ENCODE measurements at regions not wholly inside any gene's neighbourhood (a gene's known extent, or its start where the extent isn't known, plus 50 kb on each side); places are given as distances from the start of the nearest gene placed in this dataset.

DNA sequence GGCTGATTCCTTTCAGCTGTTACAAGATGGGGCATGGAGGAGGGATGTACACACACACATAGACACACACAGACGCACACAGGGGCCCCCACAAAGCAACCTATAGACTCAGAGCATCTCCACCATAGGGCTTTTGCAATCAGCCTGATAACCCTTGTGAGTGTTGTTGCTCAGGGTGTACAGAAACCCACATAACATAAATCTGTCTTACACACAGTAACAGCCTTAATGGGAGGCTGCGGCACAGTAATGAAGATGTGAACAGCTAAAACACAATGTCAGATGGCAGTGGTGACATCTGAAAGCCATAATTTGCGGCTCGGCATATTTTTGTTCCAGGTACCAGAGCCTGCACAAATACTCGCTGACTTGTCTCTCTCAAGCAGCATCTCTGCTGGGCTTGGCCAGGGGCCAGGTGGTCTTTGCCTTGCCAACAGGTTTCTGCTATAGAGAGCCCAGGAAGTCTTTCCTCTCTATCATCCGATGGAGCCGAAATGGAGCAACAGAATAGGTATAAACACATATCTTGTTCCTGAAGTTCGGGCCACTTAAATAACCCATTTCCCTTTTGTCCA lies 357.2 kb upstream of the GATB start:
- no peak for DNase-seq (ENCODE audit: low read depth, low spot score)
- Histone ChIP-seq H3K9me3 (ENCODE audit: control insufficient read depth, insufficient read depth, low read length) (no peaks in the 10 kb centered on the region), H3K27me3 (ENCODE audit: control insufficient read depth, insufficient read depth, low read length) (peaks cover 16% of the 10 kb centered on the region), H3K27ac (ENCODE audit: low read depth, low read length) (no peak overlapping the region), H3K4me3 (ENCODE audit: low read depth, low read length) (no peak overlapping the region)
- ChIA-PET POLR2A (no interaction called here), CTCF (no interaction called here)
- TF ChIP-seq, protein P1, sequence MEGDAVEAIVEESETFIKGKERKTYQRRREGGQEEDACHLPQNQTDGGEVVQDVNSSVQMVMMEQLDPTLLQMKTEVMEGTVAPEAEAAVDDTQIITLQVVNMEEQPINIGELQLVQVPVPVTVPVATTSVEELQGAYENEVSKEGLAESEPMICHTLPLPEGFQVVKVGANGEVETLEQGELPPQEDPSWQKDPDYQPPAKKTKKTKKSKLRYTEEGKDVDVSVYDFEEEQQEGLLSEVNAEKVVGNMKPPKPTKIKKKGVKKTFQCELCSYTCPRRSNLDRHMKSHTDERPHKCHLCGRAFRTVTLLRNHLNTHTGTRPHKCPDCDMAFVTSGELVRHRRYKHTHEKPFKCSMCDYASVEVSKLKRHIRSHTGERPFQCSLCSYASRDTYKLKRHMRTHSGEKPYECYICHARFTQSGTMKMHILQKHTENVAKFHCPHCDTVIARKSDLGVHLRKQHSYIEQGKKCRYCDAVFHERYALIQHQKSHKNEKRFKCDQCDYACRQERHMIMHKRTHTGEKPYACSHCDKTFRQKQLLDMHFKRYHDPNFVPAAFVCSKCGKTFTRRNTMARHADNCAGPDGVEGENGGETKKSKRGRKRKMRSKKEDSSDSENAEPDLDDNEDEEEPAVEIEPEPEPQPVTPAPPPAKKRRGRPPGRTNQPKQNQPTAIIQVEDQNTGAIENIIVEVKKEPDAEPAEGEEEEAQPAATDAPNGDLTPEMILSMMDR (IDR thresholded peaks at IDR 0.05; ENCODE audit: low read depth, low read length): no peak

DNA sequence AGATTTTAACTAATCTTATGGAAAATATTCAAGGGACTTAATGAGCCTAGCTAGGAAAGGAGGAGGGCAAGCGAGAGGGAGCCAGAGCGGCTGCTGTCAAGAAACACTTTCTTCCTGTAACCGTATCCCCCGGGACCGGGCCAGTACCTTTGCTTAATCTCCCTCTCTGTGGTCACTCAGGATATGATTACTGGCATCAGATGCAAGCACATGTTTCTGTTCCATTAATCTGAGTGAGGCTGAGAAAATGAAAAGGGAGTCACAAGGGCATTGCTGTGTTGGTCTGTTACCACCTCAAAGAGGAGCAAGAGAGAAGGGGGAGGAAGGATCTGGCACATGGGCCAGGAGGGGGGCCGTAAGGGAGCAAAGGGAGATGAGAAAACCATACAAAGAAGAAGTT lies 356.7 kb upstream of the GATB start:
- POLR2A ChIA-PET: no interaction called here
- Histone ChIP-seq H3K27me3 (ENCODE audit: control insufficient read depth, insufficient read depth, low read length) (peaks cover 16% of the 10 kb centered on the region), H3K9me3 (ENCODE audit: control insufficient read depth, insufficient read depth, low read length) (no peaks in the 10 kb centered on the region), H3K4me3 (ENCODE audit: low read depth, low read length) (no peak overlapping the region), H3K27ac (ENCODE audit: low read depth, low read length) (no peak overlapping the region)
- CTCF ChIA-PET: no interaction called here
- DNase-seq (ENCODE audit: low read depth, low spot score): no peak
- TF ChIP-seq, protein P1 (IDR thresholded peaks at IDR 0.05; ENCODE audit: low read depth, low read length): no peak

DNA sequence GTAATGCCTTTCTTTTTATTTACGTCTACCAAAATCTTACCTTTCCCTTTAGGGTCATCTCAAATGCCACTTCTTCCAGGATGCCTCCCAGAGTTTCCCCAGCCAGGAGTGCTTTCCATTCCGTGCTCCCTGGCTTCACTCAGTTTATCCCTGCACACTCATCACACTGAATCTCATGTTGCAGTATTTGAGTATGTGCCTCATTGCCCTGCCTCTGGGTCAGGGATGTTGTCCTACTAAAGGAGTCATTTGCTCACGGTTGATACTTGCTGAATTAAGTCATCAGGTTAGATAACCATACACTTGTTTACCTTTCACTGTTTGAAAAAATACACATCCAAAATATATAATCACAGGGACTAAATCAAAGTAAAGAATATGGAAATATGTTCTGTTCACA lies 356.2 kb upstream of the GATB start:
- ChIA-PET POLR2A (no interaction called here), CTCF (no interaction called here)
- TF ChIP-seq, protein P1 (IDR thresholded peaks at IDR 0.05; ENCODE audit: low read depth, low read length): no peak
- Histone ChIP-seq H3K27me3 (ENCODE audit: control insufficient read depth, insufficient read depth, low read length) (peaks cover 16% of the 10 kb centered on the region), H3K4me3 (ENCODE audit: low read depth, low read length) (no peak overlapping the region), H3K9me3 (ENCODE audit: control insufficient read depth, insufficient read depth, low read length) (no peaks in the 10 kb centered on the region), H3K27ac (ENCODE audit: low read depth, low read length) (no peak overlapping the region)
- no peak for DNase-seq (ENCODE audit: low read depth, low spot score)

DNA sequence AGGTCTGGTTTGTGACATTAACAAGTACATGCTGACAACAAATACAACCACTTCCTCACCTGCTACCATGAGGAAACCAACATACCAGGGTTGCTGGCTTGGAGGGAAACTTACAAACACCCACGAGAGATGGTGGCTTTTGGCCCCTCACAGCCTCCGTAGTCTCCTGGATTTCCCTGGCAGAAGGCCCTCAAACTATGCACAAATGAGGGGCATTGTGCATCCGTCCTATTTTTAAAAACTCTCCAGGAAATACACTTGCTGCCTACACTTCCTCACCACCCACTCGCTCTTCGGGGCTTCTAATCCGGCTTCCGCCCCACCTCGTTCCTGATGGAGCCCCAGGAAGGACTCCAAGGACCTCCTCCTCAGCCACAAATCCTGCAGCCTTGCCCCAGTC lies 355.0 kb upstream of the GATB start:
- CTCF ChIA-PET: no interaction called here

DNA sequence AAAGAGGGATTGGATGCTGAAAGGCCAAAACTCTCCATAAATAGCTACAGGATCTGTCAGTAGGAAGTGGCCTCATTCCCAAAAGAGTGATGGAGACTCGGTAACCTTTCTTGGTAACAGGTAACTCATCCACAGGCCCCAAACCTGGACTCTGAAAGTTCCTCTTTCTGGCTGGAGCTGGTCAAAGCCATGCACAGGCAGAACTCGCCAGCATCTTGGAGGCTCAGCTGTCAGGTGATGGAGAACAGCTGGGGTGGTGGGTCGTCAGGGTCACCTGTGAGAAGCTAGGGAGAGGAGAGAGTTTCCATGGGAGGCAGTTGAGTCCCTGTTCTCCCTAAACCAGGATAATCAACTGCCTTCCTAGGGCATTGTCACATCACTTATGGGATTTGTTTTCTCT lies 354.3 kb upstream of the GATB start:
- ChIA-PET CTCF (no interaction called here), POLR2A (no interaction called here)
- H3K9me3 ChIP-seq (ENCODE audit: control insufficient read depth, insufficient read depth, low read length): no peaks in the 10 kb centered on the region
- DNase-seq (ENCODE audit: low read depth, low spot score): no peak
- H3K27me3 ChIP-seq (ENCODE audit: control insufficient read depth, insufficient read depth, low read length): peaks cover 16% of the 10 kb centered on the region
- TF ChIP-seq, protein P1 (IDR thresholded peaks at IDR 0.05; ENCODE audit: low read depth, low read length): no peak
- H3K4me3 ChIP-seq (ENCODE audit: low read depth, low read length): no peak overlapping the region
- H3K27ac ChIP-seq (ENCODE audit: low read depth, low read length): no peak overlapping the region

More for the DNA sequence above, 355.0 kb upstream of the GATB start:
- DNase-seq (ENCODE audit: low read depth, low spot score): no peak
- H3K27ac ChIP-seq (ENCODE audit: low read depth, low read length): no peak overlapping the region
- H3K4me3 ChIP-seq (ENCODE audit: low read depth, low read length): no peak overlapping the region
- POLR2A ChIA-PET: no interaction called here
- TF ChIP-seq, protein P1 (IDR thresholded peaks at IDR 0.05; ENCODE audit: low read depth, low read length): no peak
- H3K27me3 ChIP-seq (ENCODE audit: control insufficient read depth, insufficient read depth, low read length): peaks cover 16% of the 10 kb centered on the region
- H3K9me3 ChIP-seq (ENCODE audit: control insufficient read depth, insufficient read depth, low read length): no peaks in the 10 kb centered on the region

All from AG04450 (cell line).